ENCODE measurements at regions not wholly inside any gene's neighbourhood (a gene's known extent, or its start where the extent isn't known, plus 50 kb on each side); places are given as distances from the start of the nearest gene placed in this dataset.

DNA sequence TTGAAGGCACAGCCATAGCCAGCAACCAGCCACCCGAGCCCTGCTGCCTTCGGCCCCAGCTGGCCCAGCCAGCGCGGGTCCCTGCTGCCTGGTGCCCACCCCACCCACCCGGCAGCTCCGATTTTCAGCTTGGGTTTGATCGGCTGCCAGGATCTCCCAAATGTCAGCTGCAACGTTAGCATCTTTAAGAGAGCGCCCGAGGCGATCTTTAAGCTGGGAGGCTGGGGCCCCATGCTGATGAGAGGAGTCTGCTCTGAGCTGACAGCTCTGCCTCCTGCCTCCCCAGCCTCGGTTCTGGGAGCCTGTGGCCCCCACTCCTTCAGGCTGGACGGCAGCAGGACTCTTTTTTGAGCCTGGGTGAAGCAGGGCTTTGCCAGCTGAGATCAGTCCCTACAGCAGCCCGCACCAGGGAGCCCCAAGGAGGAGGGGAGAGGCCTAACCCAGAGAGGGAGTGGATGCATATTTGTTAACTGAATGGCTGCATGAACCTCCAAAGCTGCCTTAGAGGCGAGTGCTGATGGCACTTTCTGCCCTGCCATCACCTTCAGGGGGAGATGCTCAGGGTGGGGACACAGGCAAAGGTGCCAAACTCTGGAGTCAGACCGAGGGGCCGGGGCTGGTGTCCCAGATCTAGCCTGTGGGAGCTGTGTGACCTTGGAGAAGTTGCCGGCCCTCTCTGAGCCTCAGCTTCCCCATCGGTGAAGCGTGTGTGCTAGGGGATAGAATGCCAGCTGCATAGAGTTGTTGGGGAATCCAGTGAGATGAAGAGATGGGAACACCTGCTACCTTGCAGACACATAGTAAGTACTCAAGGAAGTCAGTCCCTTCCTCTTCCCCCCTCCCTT is 165.5 kb downstream of the C9orf50 start:
- Histone ChIP-seq H3K4me2 (ENCODE audit: low read length) (no peak overlapping the region), H3K79me2 (ENCODE audit: low read length) (no peaks in the 10 kb centered on the region), H4K20me1 (ENCODE audit: insufficient read depth, low read length) (no peaks in the 10 kb centered on the region), H3K36me3 (replicated peaks; ENCODE audit: low read depth, low read length) (no peaks in the 10 kb centered on the region), H3K27me3 (ENCODE audit: low read depth, low read length) (peaks cover 20% of the 10 kb centered on the region; the same call in 1 of the 2 replicates), H3K4me3 (ENCODE audit: low read length) (no peak overlapping the region), H2AFZ (ENCODE audit: low read depth, low read length) (no peak overlapping the region), H3K4me1 (ENCODE audit: low read length) (peaks cover 5% of the 10 kb centered on the region; the same call in 1 of the 2 replicates), H3K9ac (ENCODE audit: low read length) (no peak overlapping the region), H3K9me3 (ENCODE audit: insufficient read depth, low read length) (no peaks in the 10 kb centered on the region), H3K27ac (ENCODE audit: low read length) (no peak overlapping the region)
- TF ChIP-seq, protein P1, sequence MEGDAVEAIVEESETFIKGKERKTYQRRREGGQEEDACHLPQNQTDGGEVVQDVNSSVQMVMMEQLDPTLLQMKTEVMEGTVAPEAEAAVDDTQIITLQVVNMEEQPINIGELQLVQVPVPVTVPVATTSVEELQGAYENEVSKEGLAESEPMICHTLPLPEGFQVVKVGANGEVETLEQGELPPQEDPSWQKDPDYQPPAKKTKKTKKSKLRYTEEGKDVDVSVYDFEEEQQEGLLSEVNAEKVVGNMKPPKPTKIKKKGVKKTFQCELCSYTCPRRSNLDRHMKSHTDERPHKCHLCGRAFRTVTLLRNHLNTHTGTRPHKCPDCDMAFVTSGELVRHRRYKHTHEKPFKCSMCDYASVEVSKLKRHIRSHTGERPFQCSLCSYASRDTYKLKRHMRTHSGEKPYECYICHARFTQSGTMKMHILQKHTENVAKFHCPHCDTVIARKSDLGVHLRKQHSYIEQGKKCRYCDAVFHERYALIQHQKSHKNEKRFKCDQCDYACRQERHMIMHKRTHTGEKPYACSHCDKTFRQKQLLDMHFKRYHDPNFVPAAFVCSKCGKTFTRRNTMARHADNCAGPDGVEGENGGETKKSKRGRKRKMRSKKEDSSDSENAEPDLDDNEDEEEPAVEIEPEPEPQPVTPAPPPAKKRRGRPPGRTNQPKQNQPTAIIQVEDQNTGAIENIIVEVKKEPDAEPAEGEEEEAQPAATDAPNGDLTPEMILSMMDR (IDR thresholded peaks at IDR 0.05; ENCODE audit: low read depth, low read length), result no peak
- TF ChIP-seq EZH2phosphoT487 (IDR thresholded peaks at IDR 0.05; ENCODE audit: low read depth), result no peak

DNA sequence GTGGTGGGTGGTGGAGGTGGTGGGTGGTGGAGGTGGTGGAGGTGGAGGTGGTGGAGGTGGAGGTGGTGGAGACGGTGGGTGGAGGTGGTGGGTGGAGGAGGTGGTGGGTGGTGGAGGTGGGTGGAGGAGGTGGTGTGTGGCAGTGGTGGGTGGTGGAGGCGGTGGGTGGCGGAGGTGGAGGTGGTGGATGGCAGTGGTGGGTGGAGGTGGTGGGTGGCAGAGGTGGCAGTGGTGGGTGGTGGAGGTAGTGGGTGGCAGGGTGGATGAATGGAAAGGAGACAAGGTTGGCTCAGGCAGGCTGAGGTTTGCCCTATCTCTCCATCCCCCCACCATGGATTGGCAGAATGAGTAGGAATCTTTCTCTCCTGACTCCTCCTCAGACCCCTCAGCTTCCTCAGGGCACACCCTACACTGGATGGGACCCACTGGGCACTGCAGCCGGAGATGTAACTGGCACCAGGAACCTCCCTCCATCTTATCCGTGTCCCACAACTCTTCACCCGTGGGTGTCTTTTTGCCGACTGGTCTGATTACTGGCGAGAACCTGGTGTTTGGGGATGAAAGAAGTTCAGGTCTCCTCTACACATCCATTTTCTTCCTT is 166.3 kb downstream of the C9orf50 start:
- Histone ChIP-seq H3K4me1 (ENCODE audit: low read length) (no peaks in the 10 kb centered on the region), H3K4me3 (ENCODE audit: low read length) (no peak overlapping the region), H3K36me3 (replicated peaks; ENCODE audit: low read depth, low read length) (no peaks in the 10 kb centered on the region), H2AFZ (ENCODE audit: low read depth, low read length) (no peak overlapping the region), H3K9ac (ENCODE audit: low read length) (no peak overlapping the region), H3K9me3 (ENCODE audit: insufficient read depth, low read length) (no peaks in the 10 kb centered on the region), H3K27ac (ENCODE audit: low read length) (no peak overlapping the region), H3K27me3 (ENCODE audit: low read depth, low read length) (peaks cover 20% of the 10 kb centered on the region; the same call in 1 of the 2 replicates), H3K4me2 (ENCODE audit: low read length) (no peak overlapping the region), H3K79me2 (ENCODE audit: low read length) (no peaks in the 10 kb centered on the region), H4K20me1 (ENCODE audit: insufficient read depth, low read length) (no peaks in the 10 kb centered on the region)
- TF ChIP-seq EZH2phosphoT487 (IDR thresholded peaks at IDR 0.05; ENCODE audit: low read depth), result no peak
- TF ChIP-seq, protein P1 (IDR thresholded peaks at IDR 0.05; ENCODE audit: low read depth, low read length), result no peak

DNA sequence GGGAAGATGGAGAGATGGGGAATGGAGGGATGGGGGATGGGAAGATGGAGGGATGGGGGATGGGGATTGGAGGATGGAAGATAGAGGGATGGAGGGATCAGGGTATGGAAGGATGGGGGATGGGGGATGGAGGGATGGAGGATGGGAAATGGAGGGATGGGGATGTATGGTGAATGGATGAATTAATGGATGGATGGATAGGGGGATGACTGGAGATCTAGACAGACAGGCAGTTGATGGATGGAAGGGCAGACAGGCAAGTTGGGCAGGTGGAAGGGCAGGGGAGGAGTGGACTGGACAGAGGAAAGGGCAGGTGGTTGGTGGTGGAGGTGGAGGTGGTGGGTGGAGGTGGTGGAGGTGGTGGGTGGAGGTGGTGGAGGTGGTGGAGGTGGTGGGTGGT is 167.2 kb downstream of the C9orf50 start:
- Histone ChIP-seq H3K79me2 (ENCODE audit: low read length) (no peaks in the 10 kb centered on the region), H3K4me2 (ENCODE audit: low read length) (no peak overlapping the region), H4K20me1 (ENCODE audit: insufficient read depth, low read length) (no peaks in the 10 kb centered on the region), H3K36me3 (replicated peaks; ENCODE audit: low read depth, low read length) (no peaks in the 10 kb centered on the region), H3K27me3 (ENCODE audit: low read depth, low read length) (peaks cover 20% of the 10 kb centered on the region; the same call in 1 of the 2 replicates), H3K9ac (ENCODE audit: low read length) (no peak overlapping the region), H3K9me3 (ENCODE audit: insufficient read depth, low read length) (no peaks in the 10 kb centered on the region), H2AFZ (ENCODE audit: low read depth, low read length) (no peak overlapping the region), H3K4me1 (ENCODE audit: low read length) (no peaks in the 10 kb centered on the region), H3K4me3 (ENCODE audit: low read length) (no peak overlapping the region), H3K27ac (ENCODE audit: low read length) (no peak overlapping the region)
- no peak for TF ChIP-seq EZH2phosphoT487 (IDR thresholded peaks at IDR 0.05; ENCODE audit: low read depth)
- TF ChIP-seq, protein P1 (IDR thresholded peaks at IDR 0.05; ENCODE audit: low read depth, low read length), result no peak

DNA sequence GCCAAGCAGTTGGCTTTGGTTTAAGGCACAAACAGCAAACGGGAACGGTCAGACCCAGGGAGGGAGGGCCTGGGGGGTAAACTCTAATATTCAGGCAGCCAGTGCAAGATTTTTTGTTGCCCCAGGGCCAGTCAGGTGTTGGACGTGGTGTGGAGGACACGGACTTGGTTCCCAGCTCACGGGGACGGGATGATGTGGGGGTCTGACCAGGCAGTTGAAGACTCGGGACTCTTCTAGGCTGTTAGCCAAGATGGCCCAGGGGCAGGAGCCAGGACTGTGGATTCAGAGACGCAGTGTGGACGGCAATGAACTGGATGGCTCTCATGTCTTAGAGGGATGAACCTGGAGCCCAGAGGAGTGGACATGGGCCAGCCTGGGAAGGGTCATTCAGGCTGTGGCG is 169.2 kb downstream of the C9orf50 start:
- Histone ChIP-seq H3K4me2 (ENCODE audit: low read length) (no peak overlapping the region), H3K9ac (ENCODE audit: low read length) (no peak overlapping the region), H3K27me3 (ENCODE audit: low read depth, low read length) (0 out of 2 replicates have a peak, but pooled peaks cover 8% of the 10 kb centered on the region), H3K27ac (ENCODE audit: low read length) (no peak overlapping the region), H3K36me3 (replicated peaks; ENCODE audit: low read depth, low read length) (no peaks in the 10 kb centered on the region), H2AFZ (ENCODE audit: low read depth, low read length) (no peak overlapping the region), H3K4me1 (ENCODE audit: low read length) (no peaks in the 10 kb centered on the region), H4K20me1 (ENCODE audit: insufficient read depth, low read length) (no peaks in the 10 kb centered on the region), H3K4me3 (ENCODE audit: low read length) (no peak overlapping the region), H3K9me3 (ENCODE audit: insufficient read depth, low read length) (no peaks in the 10 kb centered on the region), H3K79me2 (ENCODE audit: low read length) (no peaks in the 10 kb centered on the region)
- no peak for TF ChIP-seq EZH2phosphoT487 (IDR thresholded peaks at IDR 0.05; ENCODE audit: low read depth)
- TF ChIP-seq, protein P1 (IDR thresholded peaks at IDR 0.05; ENCODE audit: low read depth, low read length), result no peak
